Astrocyte of the cerebellum (primary cell): ENCODE measurements at regions not wholly inside any gene's neighbourhood (a gene's known extent, or its start where the extent isn't known, plus 50 kb on each side); places are given as distances from the start of the nearest gene placed in this dataset.

Source experiments
- DNase-seq: peaks from one replicate; pipeline ENCODE4 v3.0.0-alpha.2; 2011; ENCODE audit warnings: low read depth
- H3K4me3 ChIP-seq: 2 replicates; pipeline ENCODE4 v1.5.1; 2011; ENCODE audit warnings: mild to moderate bottlenecking, low read depth, low read length, moderate library complexity
- in situ Hi-C: cut with HindIII; loops from 2 replicates; pipeline ENCODE4 v1.10.0; 2017; ENCODE audit warnings: low sequenced_read_pairs
- TF ChIP-seq, protein P1 (sequence below): IDR thresholded peaks from 2 replicates; pipeline ENCODE4 v1.5.1; 2012; ENCODE audit warnings: low read length, low read depth, moderate library complexity, mild to moderate bottlenecking; ENCODE audit errors: missing control alignments

GRCh38 chr1:38780133-38780532 lies 79.4 kb downstream of the RRAGC start:
- TF ChIP-seq, protein P1, sequence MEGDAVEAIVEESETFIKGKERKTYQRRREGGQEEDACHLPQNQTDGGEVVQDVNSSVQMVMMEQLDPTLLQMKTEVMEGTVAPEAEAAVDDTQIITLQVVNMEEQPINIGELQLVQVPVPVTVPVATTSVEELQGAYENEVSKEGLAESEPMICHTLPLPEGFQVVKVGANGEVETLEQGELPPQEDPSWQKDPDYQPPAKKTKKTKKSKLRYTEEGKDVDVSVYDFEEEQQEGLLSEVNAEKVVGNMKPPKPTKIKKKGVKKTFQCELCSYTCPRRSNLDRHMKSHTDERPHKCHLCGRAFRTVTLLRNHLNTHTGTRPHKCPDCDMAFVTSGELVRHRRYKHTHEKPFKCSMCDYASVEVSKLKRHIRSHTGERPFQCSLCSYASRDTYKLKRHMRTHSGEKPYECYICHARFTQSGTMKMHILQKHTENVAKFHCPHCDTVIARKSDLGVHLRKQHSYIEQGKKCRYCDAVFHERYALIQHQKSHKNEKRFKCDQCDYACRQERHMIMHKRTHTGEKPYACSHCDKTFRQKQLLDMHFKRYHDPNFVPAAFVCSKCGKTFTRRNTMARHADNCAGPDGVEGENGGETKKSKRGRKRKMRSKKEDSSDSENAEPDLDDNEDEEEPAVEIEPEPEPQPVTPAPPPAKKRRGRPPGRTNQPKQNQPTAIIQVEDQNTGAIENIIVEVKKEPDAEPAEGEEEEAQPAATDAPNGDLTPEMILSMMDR, result no peak
- DNase-seq, result no peak
- in situ Hi-C loops, result no loop called here
- H3K4me3 ChIP-seq, result no peak overlapping the region

- H3K4me3 ChIP-seq, result no peak overlapping the region
- in situ Hi-C loops, result no loop called here
- TF ChIP-seq, protein P1, result no peak
- no peak for DNase-seq
Measured at GRCh38 chr1:38779491-38779890, 80.1 kb downstream of the RRAGC start.

DNA sequence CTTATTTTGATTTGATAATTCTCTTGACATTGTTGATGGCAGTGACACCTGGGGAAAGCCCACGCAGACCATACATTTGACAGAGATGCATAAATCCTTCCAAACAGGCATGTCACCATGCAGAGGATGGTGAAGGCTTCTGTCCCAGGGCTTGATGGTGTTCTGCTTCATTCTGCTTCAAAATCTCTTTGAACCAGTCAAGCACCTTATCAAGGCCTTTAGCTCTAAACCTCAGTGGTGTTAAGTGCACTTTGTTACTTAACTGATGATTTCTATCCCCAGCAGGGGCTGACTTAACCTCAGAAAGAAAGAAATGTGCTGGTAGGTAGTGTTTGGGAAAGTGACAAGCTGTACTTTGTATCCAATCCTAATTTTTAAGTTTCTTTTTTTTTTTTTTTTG lies 81.1 kb downstream of the RRAGC start:
- TF ChIP-seq, protein P1, result no peak
- in situ Hi-C loops, result no loop called here
- H3K4me3 ChIP-seq, result no peak overlapping the region
- no peak for DNase-seq

DNA sequence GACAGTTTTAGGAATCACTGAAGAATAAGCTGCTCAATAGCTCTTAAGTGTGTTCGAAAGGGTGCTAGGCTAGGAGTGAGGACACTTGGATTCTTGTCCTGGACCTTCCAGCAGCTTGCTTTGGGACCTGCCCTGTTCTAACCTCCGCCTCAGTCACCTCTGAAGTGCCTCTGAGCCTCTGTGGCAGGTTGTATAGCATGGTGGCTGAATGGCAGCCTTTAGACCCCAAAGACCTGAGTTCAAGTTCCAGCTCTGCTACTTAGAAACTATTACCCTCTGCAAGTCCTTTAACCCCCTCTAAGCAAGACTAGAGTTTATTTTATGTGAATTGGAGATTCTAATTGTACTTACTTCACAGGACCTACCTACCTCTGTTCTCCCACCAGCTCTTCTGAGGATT lies 81.5 kb downstream of the RRAGC start:
- DNase-seq, result no peak
- no peak overlapping the region for H3K4me3 ChIP-seq
- TF ChIP-seq, protein P1, result no peak
- in situ Hi-C loops, result no loop called here

GRCh38 chr1:38777464-38777957 lies 82.1 kb downstream of the RRAGC start:
- no peak for DNase-seq
- in situ Hi-C loops, result no loop called here
- no peak overlapping the region for H3K4me3 ChIP-seq
- TF ChIP-seq, protein P1, result no peak

- H3K4me3 ChIP-seq, result no peak overlapping the region
- TF ChIP-seq, protein P1, result no peak
- in situ Hi-C loops, result no loop called here
- DNase-seq, result no peak
Measured at GRCh38 chr1:38776466-38777065, 83.0 kb downstream of the RRAGC start.
